GM12878 (cell line): ENCODE measurements at regions not wholly inside any gene's neighbourhood (a gene's known extent, or its start where the extent isn't known, plus 50 kb on each side); places are given as distances from the start of the nearest gene placed in this dataset.

Experiments
- ATAC-seq: fragments of 200-7000 bp; cut with Tn5 transposase; 3 replicates; pipeline ENCODE4 v1.9.1; 2020; ENCODE audit warnings: mild to moderate bottlenecking, moderate library complexity
- BruUV-seq: library from RNA; stranded (reverse); fragments of 400-500 nt; replicated peaks from 2 replicates; lab custom pipeline; 2021; lab: Mats Ljungman, UMichigan
- CTCF ChIA-PET: fragments of 300-600 bp; sonication (Branson Sonifier 250); formaldehyde crosslinking; extraction: SDS; loops from one replicate; lab custom pipeline; 2021; ENCODE audit warnings: inconsistent platforms; lab: Yijun Ruan, JAX
- POLR2A ChIA-PET: fragments of 350-600 bp; formaldehyde crosslinking; extraction: SDS; loops from one replicate; lab custom pipeline; 2021; ENCODE audit warnings: inconsistent platforms; lab: Charles Lee
- RAD21 ChIA-PET: fragments of 300-600 bp; sonication (Branson Sonifier 250); formaldehyde crosslinking; loops from one replicate; lab custom pipeline; 2023; ENCODE audit warnings: antibody characterized with exemption; ENCODE audit not compliant: unreplicated experiment; lab: Charles Lee
- SMC1A ChIA-PET: fragments of 300-600 bp; sonication (Branson Sonifier 250); formaldehyde crosslinking; loops from one replicate; lab custom pipeline; 2023; ENCODE audit not compliant: unreplicated experiment, uncharacterized antibody; lab: Charles Lee
- DNase-seq: peaks from one replicate; pipeline ENCODE4 v3.0.0-alpha.2; 2011; ENCODE audit warnings: low read depth, low spot score
- FAIRE-seq: peaks from 3 replicates; lab custom pipeline; 2011; peaks lifted over from hg19 to GRCh38; lab: Jason Lieb, UNC
- H2AFZ ChIP-seq: 2 replicates; pipeline ENCODE4 v1.6.0; 2011; ENCODE audit warnings: low read depth, low read length, control low read depth; ENCODE audit not compliant: control insufficient read depth
- H3K27ac ChIP-seq: 2 replicates; pipeline ENCODE4 v1.5.1; 2011; ENCODE audit warnings: control low read depth; ENCODE audit not compliant: control insufficient read depth, insufficient read depth
- H3K27me3 ChIP-seq, 2 experiments: replicated peaks in 1 of 2; 2 replicates each; pipeline versions ENCODE4 v1.6.0 to v1.6.1; 2011; ENCODE audit warnings: low read length in 1 of 2; ENCODE audit not compliant: control insufficient read depth in 2 of 2, insufficient read depth in 2 of 2
- H3K36me3 ChIP-seq, 2 experiments: 2 replicates each; pipeline ENCODE4 v1.5.1; 2011; ENCODE audit warnings: low read length in 1 of 2; ENCODE audit not compliant: control insufficient read depth in 2 of 2, insufficient read depth in 2 of 2
- H3K4me1 ChIP-seq: 2 replicates; pipeline ENCODE4 v1.6.1; 2011; ENCODE audit warnings: mild to moderate bottlenecking, low read length, moderate library complexity, mixed read lengths; ENCODE audit not compliant: control insufficient read depth, insufficient read depth
- H3K4me2 ChIP-seq: 2 replicates; pipeline ENCODE4 v1.6.0; 2011; ENCODE audit warnings: control low read depth; ENCODE audit not compliant: control insufficient read depth, insufficient read depth
- H3K4me3 ChIP-seq: fragments of 200-600 bp; sonication (generic); 2 replicates; pipeline ENCODE4 v1.5.1; 2016
- H3K79me2 ChIP-seq: 2 replicates; pipeline ENCODE4 v1.6.0; 2011; ENCODE audit warnings: low read length; ENCODE audit not compliant: control insufficient read depth, insufficient read depth
- H3K9ac ChIP-seq: 2 replicates; pipeline ENCODE4 v1.8.0; 2011; ENCODE audit warnings: low read length, control low read depth, mixed read lengths; ENCODE audit not compliant: control insufficient read depth, insufficient read depth
- H3K9me3 ChIP-seq: replicated peaks from 3 replicates; pipeline ENCODE4 v1.5.1; 2011; ENCODE audit warnings: mild to moderate bottlenecking, low read length; ENCODE audit not compliant: control insufficient read depth, insufficient read depth
- H4K20me1 ChIP-seq: 2 replicates; pipeline ENCODE4 v1.6.0; 2011; ENCODE audit not compliant: control insufficient read depth, insufficient read depth
- CHD2 ChIP-seq: IDR thresholded peaks from 2 replicates; pipeline ENCODE4 v1.6.1; 2011; ENCODE audit warnings: low read depth, low read length, improper control_type of control experiment, borderline replicate concordance
- RELA ChIP-seq: fragments of 450-650 bp; IDR thresholded peaks from 2 replicates; pipeline ENCODE4 v1.8.0; 2014; ENCODE audit warnings: borderline replicate concordance; ENCODE audit not compliant: partially characterized antibody
- REST ChIP-seq: IDR thresholded peaks from 2 replicates; pipeline ENCODE4 v1.6.1; 2012; ENCODE audit warnings: mild to moderate bottlenecking, low read depth, low read length
- WGBS: methylation state at CpG from one replicate; pipeline ENCODE4 v1.1.6; 2016; ENCODE audit warnings: low lambda C conversion rate; ENCODE audit not compliant: insufficient replicate concordance, insufficient coverage; ENCODE audit errors: missing lambda C conversion rate; 5-methylcytosine and 5-hydroxymethylcytosine counted together
- in situ Hi-C: fragments of 300-500 bp; cut with MboI; formaldehyde crosslinking; loops from 9 replicates; pipeline ENCODE4 v1.14.3; 2018; ENCODE audit warnings: mixed read lengths
- intact Hi-C: fragments of 100-400 bp; cut with micrococcal nuclease; formaldehyde crosslinking; loops from one replicate; pipeline ENCODE4 v1.14.2; 2022; ENCODE audit not compliant: unreplicated experiment

DNA sequence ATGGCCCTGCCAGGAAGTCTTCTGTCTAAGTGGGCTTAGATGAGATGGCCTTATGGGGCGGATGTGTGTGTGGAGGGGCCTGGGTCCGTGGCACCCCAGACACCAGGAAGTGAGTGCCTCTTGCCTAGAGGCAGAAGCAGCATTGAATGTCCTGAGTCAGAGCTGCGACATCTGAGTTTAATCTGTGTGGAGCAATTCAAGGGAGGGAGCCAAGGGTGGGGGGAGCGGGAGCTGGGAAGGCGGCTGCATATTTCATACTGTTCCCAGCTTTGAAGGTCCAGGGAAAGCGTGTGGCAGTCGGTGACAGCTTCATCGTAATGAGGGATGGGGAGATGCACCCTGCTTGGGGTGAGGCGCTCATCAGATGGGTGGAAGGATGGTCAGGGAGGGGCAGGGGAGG lies 73.5 kb upstream of the THY1 start:
- H4K20me1 ChIP-seq: no peaks in the 10 kb centered on the region
- H3K36me3 ChIP-seq: no peaks in the 10 kb centered on the region
- TF ChIP-seq RELA: no peak
- no peak overlapping the region for H2AFZ ChIP-seq
- no peak for FAIRE-seq
- H3K27ac ChIP-seq: no peak overlapping the region
- no peak for ATAC-seq
- H3K9ac ChIP-seq: no peak overlapping the region
- WGBS: 22% methylated on average over 9 of the region's 9 CpGs
- intact Hi-C loops (no loop called here), in situ Hi-C loops (no loop called here)
- no peaks in the 10 kb centered on the region for H3K9me3 ChIP-seq
- RAD21 ChIA-PET: interaction anchor here (1.1 kb wide), 1 partner anchor 37 kb away, joined by 6 read pairs; no protein-coding TSS in a partner anchor
- SMC1A ChIA-PET: no interaction called here
- H3K4me1 ChIP-seq: no peaks in the 10 kb centered on the region
- H3K4me2 ChIP-seq: no peak overlapping the region
- no peak for DNase-seq
- no peaks in the 10 kb centered on the region for H3K79me2 ChIP-seq
- CTCF ChIA-PET: interaction anchor here (1.1 kb wide), 1 partner anchor 9 kb away, joined by 3 read pairs; no protein-coding TSS in a partner anchor
- H3K4me3 ChIP-seq: no peak overlapping the region
- H3K27me3 ChIP-seq: peaks cover 1 to 2% of the 10 kb centered on the region in 2 experiments; a peak in 2 of 4 replicates
- BruUV-seq: no TSS peak
- POLR2A ChIA-PET: no interaction called here

DNA sequence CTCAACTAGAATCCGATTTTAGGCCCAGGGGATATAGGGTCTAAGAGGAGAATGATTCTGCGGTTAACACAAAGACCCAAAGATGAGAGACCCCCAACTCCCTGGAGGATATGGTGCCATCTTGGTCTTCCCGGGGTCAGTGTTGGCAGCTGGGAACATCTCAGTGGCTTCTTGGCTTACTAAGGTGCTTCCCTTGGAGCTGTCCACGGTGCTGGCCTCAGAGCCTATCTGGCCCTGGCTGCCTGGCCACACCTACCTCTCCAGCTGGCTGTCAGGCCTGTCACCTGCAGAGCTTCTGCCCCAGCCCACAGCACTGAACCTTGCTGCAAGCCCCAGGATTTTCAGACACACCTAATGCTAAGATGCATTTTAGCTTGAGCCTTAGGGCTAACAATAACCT lies 70.7 kb upstream of the THY1 start:
- BruUV-seq: no TSS peak
- FAIRE-seq (no peak), DNase-seq (no peak), ATAC-seq (peak; percentile 53; the same call in 2 of the 3 replicates)
- Histone ChIP-seq H3K9ac (no peak overlapping the region), H3K79me2 (no peaks in the 10 kb centered on the region), H3K36me3 (no peaks in the 10 kb centered on the region), H3K27me3 (peaks cover 1 to 2% of the 10 kb centered on the region in 2 experiments; a peak in 2 of 4 replicates), H3K27ac (no peak overlapping the region), H3K9me3 (no peaks in the 10 kb centered on the region)
- ChIA-PET SMC1A (interaction anchor here (1.0 to 1.4 kb wide), 2 partner anchors 13 to 39 kb away, joined by 3 to 5 read pairs; no protein-coding TSS in a partner anchor), CTCF (interaction anchor here (0.6 to 1.0 kb wide), 3 partner anchors 36 to 46 kb away, joined by 3 to 6 read pairs (median 3); no protein-coding TSS in a partner anchor), POLR2A (interaction anchor here (0.6 kb wide), 1 partner anchor 164 kb away, joined by 4 read pairs; no protein-coding TSS in a partner anchor)
- in situ Hi-C loops (no loop called here), intact Hi-C loops (no loop called here)
- TF ChIP-seq CHD2 (no peak), REST (peak; percentile 89)
- TF ChIP-seq, all 136 proteins: peak for 1
- RAD21 ChIA-PET: interaction anchor here (0.8 kb wide), 2 partner anchors 9 to 39 kb away, joined by 3 read pairs; no protein-coding TSS in a partner anchor
- no peak overlapping the region for H2AFZ ChIP-seq
- peaks cover 3% of the 10 kb centered on the region; the same call in 1 of the 2 replicates for H4K20me1 ChIP-seq
- H3K4me1 ChIP-seq: no peaks in the 10 kb centered on the region
- H3K4me2 ChIP-seq: no peak overlapping the region
- H3K4me3 ChIP-seq: no peak overlapping the region
- WGBS: 2% methylated on average over 4 of the region's 4 CpGs
